HG02588 (cell line): ENCODE measurements at regions not wholly inside any gene's neighbourhood (a gene's known extent, or its start where the extent isn't known, plus 50 kb on each side); places are given as distances from the start of the nearest gene placed in this dataset.

Experiments
- ATAC-seq: cut with Tn5 transposase; IDR thresholded peaks from one replicate; pipeline ENCODE4 v1.9.1; 2021; ENCODE audit warnings: mild to moderate bottlenecking, moderate library complexity; ENCODE audit not compliant: unreplicated experiment

DNA sequence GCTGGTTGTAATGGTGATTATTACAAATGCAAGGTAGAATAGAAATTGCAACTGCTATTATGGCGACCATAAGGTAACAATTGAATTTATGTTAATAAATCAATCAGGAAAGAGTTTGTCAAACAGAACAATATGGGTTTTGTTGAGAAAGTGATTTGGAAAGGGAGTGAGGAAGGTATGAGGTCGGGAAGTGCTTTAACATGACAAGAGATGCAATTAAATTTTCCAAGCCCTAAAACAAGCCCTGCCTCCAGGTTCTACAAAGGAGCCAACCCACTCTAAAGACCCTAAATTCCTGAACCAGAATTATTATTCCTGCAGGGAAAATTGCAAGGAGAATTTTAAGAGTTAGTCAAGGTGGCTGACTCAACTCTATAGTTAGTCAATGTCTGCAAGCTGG is 363.7 kb downstream of the BMPER start:
- no peak for ATAC-seq

DNA sequence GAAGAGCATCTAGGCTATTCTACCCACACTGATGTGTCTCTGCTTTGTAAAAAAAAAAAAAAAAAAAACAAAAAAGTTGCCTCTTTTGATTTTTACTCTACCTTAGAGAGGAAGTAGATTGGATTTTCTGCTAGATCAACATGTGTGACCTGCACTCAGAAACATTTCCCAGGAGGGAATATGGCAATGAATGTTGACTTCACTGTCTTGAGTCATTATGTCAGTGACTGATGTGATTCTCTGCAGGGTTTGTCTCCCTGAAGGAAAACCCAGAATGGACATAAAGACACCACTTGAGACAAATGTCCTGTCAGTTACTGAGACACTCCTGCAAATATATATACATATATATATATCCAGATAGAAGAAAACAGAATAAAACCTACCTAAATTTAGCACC is 370.3 kb downstream of the BMPER start:
- ATAC-seq = no peak

GRCh38 chr7:34277016-34277802 is 371.9 kb downstream of the BMPER start:
- no peak for ATAC-seq

- ATAC-seq = no peak
These were observed 372.5 kb downstream of the BMPER start for GRCh38 chr7:34277803-34278199.

GRCh38 chr7:34281260-34281659 is 375.9 kb downstream of the BMPER start:
- no peak for ATAC-seq

GRCh38 chr7:34282271-34282670 is 375.7 kb upstream of the NPSR1 start:
- ATAC-seq = no peak

DNA sequence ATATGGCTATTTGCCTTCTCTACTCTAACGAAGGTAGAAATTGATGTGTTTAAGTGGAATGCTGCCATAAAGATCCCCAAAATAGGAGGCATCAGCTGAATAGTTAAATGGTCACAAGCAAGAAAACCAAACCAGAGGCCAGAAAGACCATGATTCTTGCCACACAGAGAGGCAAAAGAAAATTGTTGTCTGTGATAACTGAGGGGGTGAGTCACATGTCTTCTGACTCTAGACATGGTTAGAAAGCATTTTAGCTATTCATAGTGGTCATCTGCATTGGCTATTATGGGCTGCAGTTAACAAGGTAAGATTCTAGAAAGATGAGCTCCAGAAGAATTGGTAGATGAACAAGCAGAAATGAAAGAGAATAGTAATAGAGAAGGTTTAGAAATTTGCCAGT is 361.4 kb upstream of the NPSR1 start:
- ATAC-seq = no peak

DNA sequence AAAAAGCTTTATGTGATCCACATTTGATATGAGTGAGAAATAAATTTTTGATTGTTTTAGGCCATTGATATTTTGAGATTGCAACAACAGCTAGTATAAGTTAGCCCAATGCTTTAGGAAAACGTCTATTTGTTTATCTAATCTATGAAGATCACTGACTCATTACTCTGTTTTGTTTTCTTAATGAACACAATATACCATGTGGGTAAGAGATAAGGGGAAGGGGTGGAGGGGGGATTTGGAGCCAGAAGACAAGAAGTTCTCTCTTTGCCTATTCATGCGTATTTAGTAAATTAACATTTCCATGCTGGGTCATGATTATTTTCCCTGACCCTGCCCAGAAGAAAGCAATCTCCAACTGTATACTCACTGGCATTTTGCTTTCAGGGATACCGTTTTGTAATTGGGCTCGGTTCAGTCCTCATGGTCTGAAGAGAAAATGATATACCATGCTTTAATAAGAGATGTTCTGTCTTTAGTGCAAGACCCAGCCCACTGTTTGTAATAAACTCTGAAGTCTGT is 359.5 kb upstream of the NPSR1 start:
- ATAC-seq = no peak

- ATAC-seq = no peak
These were observed 359.0 kb upstream of the NPSR1 start for GRCh38 chr7:34299066-34299465.

DNA sequence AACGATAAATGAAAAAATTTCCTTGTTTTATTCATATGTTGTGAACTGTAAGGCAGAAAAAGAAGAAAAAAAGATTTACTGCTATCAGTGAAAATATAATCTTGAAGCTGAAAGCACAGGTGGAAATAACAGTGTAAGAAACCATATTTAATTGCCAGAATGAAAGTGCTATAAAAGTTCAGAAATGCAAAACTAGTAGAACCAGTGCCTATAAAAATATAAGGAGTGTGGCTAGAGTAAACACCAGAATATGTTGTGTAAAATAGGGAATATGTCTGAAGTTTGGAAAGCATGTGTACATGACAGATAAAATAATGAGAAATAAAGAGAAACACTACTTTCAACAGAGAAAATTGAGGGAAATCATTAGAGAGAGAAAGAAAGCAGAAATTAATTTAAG is 350.5 kb upstream of the NPSR1 start:
- no peak for ATAC-seq

- no peak for ATAC-seq
These were observed 349.4 kb upstream of the NPSR1 start for GRCh38 chr7:34308595-34308994.

DNA sequence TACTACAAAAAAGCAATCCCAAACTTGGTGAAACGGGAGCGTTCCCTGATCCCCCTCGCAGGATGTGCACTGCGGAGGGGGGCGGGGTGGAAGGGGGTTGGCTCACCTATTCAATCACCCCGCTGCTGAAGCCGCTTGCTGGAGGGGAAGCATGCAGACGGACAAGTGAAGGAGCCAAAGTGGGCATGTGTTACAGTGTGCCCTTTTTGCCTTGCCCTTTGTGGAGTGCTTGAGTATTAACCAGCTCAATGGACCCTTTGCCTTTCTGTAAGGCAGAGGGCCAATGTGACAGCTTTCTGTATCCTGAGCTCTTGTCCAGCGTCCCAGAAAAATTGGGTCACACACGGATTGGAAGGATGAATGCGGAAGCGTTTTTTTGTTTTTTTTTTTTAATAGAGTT is 348.9 kb upstream of the NPSR1 start:
- ATAC-seq = no peak

DNA sequence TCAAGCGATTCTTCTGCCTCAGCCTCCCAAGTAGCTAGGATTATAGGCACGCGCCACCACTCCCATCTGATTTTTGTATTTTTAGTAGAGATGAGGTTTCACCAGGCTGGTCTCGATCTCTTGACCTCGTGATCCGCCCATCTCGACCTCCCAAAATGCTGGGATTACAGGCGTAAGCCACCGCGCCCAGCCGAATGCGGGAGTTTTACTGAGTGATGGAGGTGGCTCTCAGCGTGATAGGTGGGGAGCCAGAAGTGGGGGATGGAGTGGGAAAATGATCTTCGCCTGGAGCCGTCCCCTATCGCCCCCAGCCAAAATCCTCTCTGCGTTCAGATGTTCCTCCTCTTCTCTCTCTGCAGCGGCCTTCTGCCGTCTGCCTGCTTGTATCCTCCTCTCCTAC is 348.4 kb upstream of the NPSR1 start:
- ATAC-seq = no peak

GRCh38 chr7:34311591-34311990 is 346.4 kb upstream of the NPSR1 start:
- no peak for ATAC-seq

DNA sequence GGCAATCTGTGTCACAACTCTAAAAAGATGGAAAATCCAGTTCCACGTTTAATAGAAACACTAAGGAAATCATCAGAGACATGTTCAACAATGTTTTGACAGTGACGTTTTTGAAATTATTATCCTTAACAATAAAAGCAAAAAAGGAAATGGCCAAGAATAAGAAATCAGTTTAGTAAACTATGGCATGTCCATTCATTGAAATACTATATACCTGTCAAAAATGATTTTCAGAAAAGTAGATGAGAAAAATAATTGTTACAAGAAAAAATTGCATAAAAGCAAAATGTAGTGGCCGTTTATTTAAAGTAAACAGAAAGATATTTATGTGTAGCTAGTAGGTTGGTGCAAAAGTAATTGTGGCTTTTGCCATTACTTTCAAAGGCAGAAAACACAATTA is 345.4 kb upstream of the NPSR1 start:
- no peak for ATAC-seq

DNA sequence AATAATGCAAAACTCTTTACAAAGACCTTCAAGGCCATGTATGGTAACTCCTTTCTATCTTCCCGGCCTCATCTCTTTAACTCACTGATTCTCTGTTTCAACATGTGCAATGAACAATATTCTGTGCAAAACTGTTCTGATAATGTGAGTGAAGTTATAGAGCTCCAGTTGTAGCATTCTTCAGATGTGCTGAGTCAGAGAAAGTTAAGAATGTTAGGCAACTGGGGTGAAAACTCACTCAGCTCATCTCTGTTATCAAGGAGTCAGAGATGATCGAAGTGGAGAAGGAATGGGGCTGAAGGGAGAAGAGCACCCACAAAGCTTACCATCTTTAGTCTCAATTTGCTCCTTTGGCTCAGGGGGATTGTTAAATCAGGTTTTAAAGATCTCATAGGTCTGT is 344.7 kb upstream of the NPSR1 start:
- ATAC-seq = no peak

GRCh38 chr7:34315032-34315431 is 343.0 kb upstream of the NPSR1 start:
- ATAC-seq = no peak

GRCh38 chr7:34317039-34317438 is 341.0 kb upstream of the NPSR1 start:
- no peak for ATAC-seq

DNA sequence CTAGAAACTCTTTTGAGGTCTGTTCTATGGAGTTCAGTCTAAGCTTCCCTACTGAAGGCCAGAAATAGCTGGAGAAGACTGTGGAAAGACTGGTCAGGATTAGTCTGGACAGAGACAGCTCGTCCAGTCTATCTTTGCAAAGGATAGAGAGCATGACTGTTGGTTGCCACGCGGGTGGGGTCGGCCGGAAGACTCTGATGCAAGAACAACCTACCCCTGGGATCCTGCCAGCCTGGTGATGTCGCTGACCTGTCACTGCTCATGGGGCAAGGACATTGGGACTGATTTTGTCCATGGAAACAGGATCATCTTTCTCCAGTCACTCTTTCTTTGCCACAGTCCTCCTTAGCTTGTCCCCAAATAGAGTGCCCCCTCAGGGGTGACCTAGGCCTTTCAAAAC is 337.6 kb upstream of the NPSR1 start:
- no peak for ATAC-seq

- ATAC-seq = peak; percentile 82
These were observed 336.9 kb upstream of the NPSR1 start for GRCh38 chr7:34320926-34321661.

GRCh38 chr7:34322841-34323240 is 335.2 kb upstream of the NPSR1 start:
- ATAC-seq = no peak

DNA sequence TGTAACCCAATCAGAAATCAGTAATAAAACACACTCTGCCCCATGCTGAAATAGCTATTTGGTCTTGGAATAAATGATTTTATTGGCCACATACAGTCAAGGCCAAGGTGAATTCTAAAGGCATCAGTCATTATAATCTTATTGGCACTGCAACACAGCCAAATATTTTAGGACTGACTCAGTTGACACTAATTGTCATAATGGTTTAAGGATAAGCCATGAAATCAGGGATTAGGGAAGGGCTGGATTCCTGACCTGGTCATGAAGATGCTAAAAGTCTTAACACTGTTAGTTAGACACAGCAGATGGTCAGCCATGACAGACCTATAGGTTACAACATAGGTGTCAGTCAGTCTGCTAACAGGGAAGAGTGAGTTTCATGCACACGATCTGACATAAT is 330.3 kb upstream of the NPSR1 start:
- no peak for ATAC-seq
